T-helper 1 cell (primary cell): ENCODE measurements at regions not wholly inside any gene's neighbourhood (a gene's known extent, or its start where the extent isn't known, plus 50 kb on each side); places are given as distances from the start of the nearest gene placed in this dataset.
"Not testable (repeated sequence)": the region's sequence is repeated elsewhere in the genome, so short reads cannot be mapped to it uniquely, and the experiment has no call there.

Source experiments
- DNase-seq, 5 donors: peaks; one replicate each; pipeline ENCODE4 v3.0.0-alpha.2; 2012 to 2020

- no peak for DNase-seq
These were observed 62.4 kb downstream of the CRYBB2 start for GRCh38 chr22:25281675-25282345.

GRCh38 chr22:25282346-25282670 is 62.9 kb downstream of the CRYBB2 start:
- DNase-seq = no peak

- no peak for DNase-seq
These were observed 63.5 kb downstream of the CRYBB2 start for GRCh38 chr22:25282671-25283561.

- DNase-seq = not testable (repeated sequence)
These were observed 69.0 kb downstream of the CRYBB2 start for GRCh38 chr22:25288481-25288880.

GRCh38 chr22:25301912-25302311 is 82.5 kb downstream of the CRYBB2 start:
- DNase-seq = not testable (repeated sequence)

GRCh38 chr22:25309586-25309985 is 90.1 kb downstream of the CRYBB2 start:
- not testable (repeated sequence) for DNase-seq

GRCh38 chr22:25311924-25312323 is 92.5 kb downstream of the CRYBB2 start:
- not testable (repeated sequence) for DNase-seq

- DNase-seq = no peak
These were observed 98.8 kb downstream of the CRYBB2 start for GRCh38 chr22:25318081-25318823.

GRCh38 chr22:25327018-25327755 is 107.7 kb downstream of the CRYBB2 start:
- no peak for DNase-seq

GRCh38 chr22:25331050-25331449 is 111.6 kb downstream of the CRYBB2 start:
- DNase-seq = no peak

- not testable (repeated sequence) for DNase-seq
These were observed 112.5 kb downstream of the CRYBB2 start for GRCh38 chr22:25331911-25332310.

GRCh38 chr22:25332386-25332785 is 112.9 kb downstream of the CRYBB2 start:
- no peak for DNase-seq

GRCh38 chr22:25334162-25334490 is 114.7 kb downstream of the CRYBB2 start:
- peak in 2 of 5 donors; percentile 22 to 57 for DNase-seq

- DNase-seq = not testable (repeated sequence)
These were observed 115.2 kb downstream of the CRYBB2 start for GRCh38 chr22:25334631-25335030.

GRCh38 chr22:25335276-25335675 is 115.8 kb downstream of the CRYBB2 start:
- not testable (repeated sequence) for DNase-seq

GRCh38 chr22:25340536-25340935 is 121.1 kb downstream of the CRYBB2 start:
- not testable (repeated sequence) for DNase-seq

- not testable (repeated sequence) for DNase-seq
These were observed 124.9 kb downstream of the CRYBB2 start for GRCh38 chr22:25344366-25344765.

- no peak for DNase-seq
These were observed 127.7 kb downstream of the CRYBB2 start for GRCh38 chr22:25346859-25347751.

GRCh38 chr22:25347752-25348102 is 128.3 kb downstream of the CRYBB2 start:
- DNase-seq = no peak

GRCh38 chr22:25348391-25348790 is 129.0 kb downstream of the CRYBB2 start:
- DNase-seq = no peak

- DNase-seq = not testable (repeated sequence)
These were observed 129.6 kb downstream of the CRYBB2 start for GRCh38 chr22:25348996-25349395.

- DNase-seq = peak in 1 of 5 donors; percentile 12
These were observed 131.1 kb downstream of the CRYBB2 start for GRCh38 chr22:25350551-25350971.
